Tibial artery (tissue), 4 donors: ENCODE measurements at regions not wholly inside any gene's neighbourhood (a gene's known extent, or its start where the extent isn't known, plus 50 kb on each side); places are given as distances from the start of the nearest gene placed in this dataset.

ENCODE experiments used
- DNase-seq, 2 donors: peaks; one replicate each; pipeline ENCODE4 v3.0.0-alpha.2; 2019
- H3K27ac ChIP-seq, 2 donors: fragments of 200-600 bp; sonication (generic) in 1 of 2; 1 replicate in 1 of 2; 2 replicates in 1 of 2; pipeline ENCODE4 v1.5.1; 2018 to 2019; ENCODE audit warnings: mild to moderate bottlenecking in 1 of 2
- H3K27me3 ChIP-seq, 2 donors: fragments of 200-600 bp; sonication (generic) in 1 of 2; one replicate each; pipeline versions ENCODE4 v1.5.1 to v1.6.0; 2016 to 2019
- H3K36me3 ChIP-seq, 3 donors: fragments of 200-600 bp; sonication (generic) in 2 of 3; one replicate each; pipeline ENCODE4 v1.5.1; 2016 to 2019; ENCODE audit warnings: mild to moderate bottlenecking in 2 of 3
- H3K4me1 ChIP-seq, 4 donors: fragments of 200-600 bp; sonication (generic) in 2 of 4; 1 replicate in 3 of 4; 2 replicates in 1 of 4; pipeline ENCODE4 v1.5.1; 2016 to 2019
- H3K4me3 ChIP-seq, 2 donors: fragments of 200-600 bp; sonication (generic) in 1 of 2; 1 replicate in 1 of 2; 2 replicates in 1 of 2; pipeline ENCODE4 v1.5.1; 2018 to 2019; ENCODE audit warnings: mild to moderate bottlenecking in 2 of 2
- H3K9me3 ChIP-seq, 3 donors: fragments of 200-600 bp; sonication (generic) in 1 of 3; one replicate each; pipeline ENCODE4 v1.5.1; 2016 to 2019
- intact Hi-C: fragments of 100-400 bp; cut with DNase I; formaldehyde crosslinking; loops from one replicate; pipeline ENCODE4 v1.15.0; 2023; ENCODE audit warnings: low total_unique reads
- TF ChIP-seq, protein P1 (sequence below), 2 experiments: fragments of 200-600 bp in 1 of 2; fragments of 450-650 bp in 1 of 2; IDR thresholded peaks; one replicate each; pipeline ENCODE4 v1.5.1; 2017 to 2019; ENCODE audit warnings: antibody characterized with exemption in 2 of 2, mild to moderate bottlenecking in 1 of 2, moderate library complexity in 1 of 2

- Histone ChIP-seq H3K27ac (no peak overlapping the region), H3K36me3 (no peaks in the 10 kb centered on the region), H3K4me3 (no peak overlapping the region), H3K27me3 (no peaks in the 10 kb centered on the region), H3K9me3 (no peaks in the 10 kb centered on the region), H3K4me1 (no peaks in the 10 kb centered on the region)
- TF ChIP-seq, protein P1, sequence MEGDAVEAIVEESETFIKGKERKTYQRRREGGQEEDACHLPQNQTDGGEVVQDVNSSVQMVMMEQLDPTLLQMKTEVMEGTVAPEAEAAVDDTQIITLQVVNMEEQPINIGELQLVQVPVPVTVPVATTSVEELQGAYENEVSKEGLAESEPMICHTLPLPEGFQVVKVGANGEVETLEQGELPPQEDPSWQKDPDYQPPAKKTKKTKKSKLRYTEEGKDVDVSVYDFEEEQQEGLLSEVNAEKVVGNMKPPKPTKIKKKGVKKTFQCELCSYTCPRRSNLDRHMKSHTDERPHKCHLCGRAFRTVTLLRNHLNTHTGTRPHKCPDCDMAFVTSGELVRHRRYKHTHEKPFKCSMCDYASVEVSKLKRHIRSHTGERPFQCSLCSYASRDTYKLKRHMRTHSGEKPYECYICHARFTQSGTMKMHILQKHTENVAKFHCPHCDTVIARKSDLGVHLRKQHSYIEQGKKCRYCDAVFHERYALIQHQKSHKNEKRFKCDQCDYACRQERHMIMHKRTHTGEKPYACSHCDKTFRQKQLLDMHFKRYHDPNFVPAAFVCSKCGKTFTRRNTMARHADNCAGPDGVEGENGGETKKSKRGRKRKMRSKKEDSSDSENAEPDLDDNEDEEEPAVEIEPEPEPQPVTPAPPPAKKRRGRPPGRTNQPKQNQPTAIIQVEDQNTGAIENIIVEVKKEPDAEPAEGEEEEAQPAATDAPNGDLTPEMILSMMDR (IDR thresholded peaks at IDR 0.05) = no peak
- intact Hi-C loops = no loop called here
- no peak for DNase-seq
Measured at GRCh38 chr2:83933749-83934148, 525.3 kb downstream of the SUCLG1 start.

- H3K4me1 ChIP-seq = no peaks in the 10 kb centered on the region
- H3K27me3 ChIP-seq = no peaks in the 10 kb centered on the region
- H3K4me3 ChIP-seq = no peak overlapping the region
- H3K9me3 ChIP-seq = no peaks in the 10 kb centered on the region
- H3K36me3 ChIP-seq = no peaks in the 10 kb centered on the region
- intact Hi-C loops = no loop called here
- no peak overlapping the region for H3K27ac ChIP-seq
- TF ChIP-seq, protein P1 (IDR thresholded peaks at IDR 0.05) = no peak
- DNase-seq = no peak
Measured at GRCh38 chr2:83923531-83923930, 535.5 kb downstream of the SUCLG1 start.

GRCh38 chr2:83916559-83916958 is 542.5 kb downstream of the SUCLG1 start:
- no peak overlapping the region for H3K4me3 ChIP-seq
- H3K9me3 ChIP-seq = no peaks in the 10 kb centered on the region
- intact Hi-C loops = no loop called here
- no peak for DNase-seq
- no peak overlapping the region for H3K27ac ChIP-seq
- H3K4me1 ChIP-seq = no peaks in the 10 kb centered on the region
- H3K27me3 ChIP-seq = no peaks in the 10 kb centered on the region
- H3K36me3 ChIP-seq = no peaks in the 10 kb centered on the region
- TF ChIP-seq, protein P1 (IDR thresholded peaks at IDR 0.05) = no peak

- Histone ChIP-seq H3K4me3 (no peak overlapping the region), H3K4me1 (no peaks in the 10 kb centered on the region), H3K36me3 (no peaks in the 10 kb centered on the region), H3K27ac (no peak overlapping the region), H3K27me3 (no peaks in the 10 kb centered on the region), H3K9me3 (no peaks in the 10 kb centered on the region)
- no peak for DNase-seq
- intact Hi-C loops = no loop called here
- TF ChIP-seq, protein P1 (IDR thresholded peaks at IDR 0.05) = no peak
Measured at GRCh38 chr2:83915381-83915780, 543.7 kb downstream of the SUCLG1 start.

DNA sequence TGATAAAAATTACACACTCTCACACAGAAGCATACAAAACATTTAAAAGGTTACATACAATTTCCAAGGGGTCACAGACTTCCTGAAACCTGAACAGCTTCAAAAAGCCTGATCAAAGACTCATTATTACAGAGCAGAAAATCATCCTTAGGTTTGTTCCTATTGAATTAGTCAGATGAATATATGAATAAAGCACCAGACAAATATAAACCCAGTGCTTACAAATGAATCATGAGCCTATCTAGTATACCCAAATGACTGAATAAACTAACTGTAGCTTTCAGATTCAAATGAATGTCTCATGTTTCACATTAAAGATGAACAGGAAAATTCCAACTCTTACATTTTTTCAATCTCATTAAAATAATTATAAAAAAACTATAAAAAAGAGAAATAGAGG is 550.3 kb downstream of the SUCLG1 start:
- Histone ChIP-seq H3K36me3 (no peaks in the 10 kb centered on the region), H3K4me1 (no peaks in the 10 kb centered on the region), H3K27me3 (no peaks in the 10 kb centered on the region), H3K9me3 (no peaks in the 10 kb centered on the region), H3K4me3 (no peak overlapping the region), H3K27ac (no peak overlapping the region)
- intact Hi-C loops = no loop called here
- DNase-seq = no peak
- TF ChIP-seq, protein P1 (IDR thresholded peaks at IDR 0.05) = no peak

DNA sequence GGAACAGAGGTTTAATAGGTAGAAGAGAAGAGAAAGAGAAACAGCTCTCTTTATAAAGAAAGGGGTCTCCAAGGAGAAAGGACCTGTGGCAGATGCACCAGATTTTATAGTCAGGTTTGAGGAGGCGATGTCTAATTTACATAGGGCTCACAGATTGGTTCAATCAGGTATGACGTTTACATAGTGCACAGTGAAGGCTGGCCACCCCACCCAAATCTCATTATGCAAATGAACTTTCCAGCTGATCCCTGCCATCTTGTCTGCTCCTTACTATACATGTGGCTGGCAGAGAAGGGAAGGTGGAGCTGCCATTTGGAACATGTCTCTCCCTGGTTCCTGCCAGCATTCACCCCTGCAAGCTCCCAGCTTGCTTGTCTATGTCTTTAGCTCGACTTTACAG is 557.8 kb downstream of the SUCLG1 start:
- TF ChIP-seq, protein P1 (IDR thresholded peaks at IDR 0.05) = no peak
- intact Hi-C loops = no loop called here
- Histone ChIP-seq H3K36me3 (no peaks in the 10 kb centered on the region), H3K27ac (no peak overlapping the region), H3K4me3 (no peak overlapping the region), H3K27me3 (no peaks in the 10 kb centered on the region), H3K4me1 (no peaks in the 10 kb centered on the region), H3K9me3 (no peaks in the 10 kb centered on the region)
- no peak for DNase-seq
